Coronary artery (tissue), 2 donors: ENCODE measurements at regions not wholly inside any gene's neighbourhood (a gene's known extent, or its start where the extent isn't known, plus 50 kb on each side); places are given as distances from the start of the nearest gene placed in this dataset.

Experiments
- DNase-seq: peaks from one replicate; pipeline ENCODE4 v3.0.0-alpha.2; 2017; ENCODE audit warnings: low spot score
- H3K27ac ChIP-seq, 2 donors: fragments of 200-600 bp; sonication (generic); one replicate each; pipeline ENCODE4 v1.5.1; 2016 to 2019
- H3K4me3 ChIP-seq: fragments of 200-600 bp; sonication (generic); 2 replicates; pipeline ENCODE4 v1.5.1; 2016; ENCODE audit warnings: mild to moderate bottlenecking, moderate library complexity
- CTCF ChIP-seq: fragments of 200-600 bp; sonication (generic); IDR thresholded peaks from one replicate; pipeline ENCODE4 v1.5.1; 2019; ENCODE audit warnings: antibody characterized with exemption

- no peak for TF ChIP-seq CTCF
- no peak for DNase-seq
- no peak overlapping the region for H3K27ac ChIP-seq
- no peak overlapping the region for H3K4me3 ChIP-seq
Measured at GRCh38 chr2:6052649-6053048, 360.5 kb downstream of the SOX11 start.

DNA sequence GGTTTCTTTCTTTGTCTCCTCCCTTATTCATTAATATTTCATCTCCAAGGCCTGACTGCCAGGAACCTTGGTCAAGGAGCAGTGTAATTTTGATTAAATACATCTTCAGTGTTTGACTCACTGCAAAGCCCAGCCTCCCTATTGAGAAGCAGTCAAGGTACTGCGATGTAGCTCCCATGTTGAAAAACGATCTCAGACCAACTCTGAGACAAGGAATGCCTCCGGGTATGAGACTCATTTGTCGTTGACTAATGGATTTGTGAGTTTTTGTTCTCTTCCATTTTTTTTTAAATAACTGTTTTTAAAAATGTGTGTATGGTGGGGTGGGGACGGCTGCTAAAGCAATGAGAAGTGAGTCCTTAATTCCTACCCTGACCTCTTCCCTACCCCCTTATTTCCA is 361.6 kb downstream of the SOX11 start:
- no peak for DNase-seq
- TF ChIP-seq CTCF: no peak
- H3K4me3 ChIP-seq: no peak overlapping the region
- no peak overlapping the region for H3K27ac ChIP-seq

- Histone ChIP-seq H3K27ac (no peak overlapping the region), H3K4me3 (no peak overlapping the region)
- no peak for DNase-seq
- no peak for TF ChIP-seq CTCF
Measured at GRCh38 chr2:6054161-6054671, 362.0 kb downstream of the SOX11 start.

- no peak overlapping the region for H3K27ac ChIP-seq
- no peak for TF ChIP-seq CTCF
- DNase-seq: no peak
- H3K4me3 ChIP-seq: no peak overlapping the region
Measured at GRCh38 chr2:6060992-6061663, 368.9 kb downstream of the SOX11 start.

DNA sequence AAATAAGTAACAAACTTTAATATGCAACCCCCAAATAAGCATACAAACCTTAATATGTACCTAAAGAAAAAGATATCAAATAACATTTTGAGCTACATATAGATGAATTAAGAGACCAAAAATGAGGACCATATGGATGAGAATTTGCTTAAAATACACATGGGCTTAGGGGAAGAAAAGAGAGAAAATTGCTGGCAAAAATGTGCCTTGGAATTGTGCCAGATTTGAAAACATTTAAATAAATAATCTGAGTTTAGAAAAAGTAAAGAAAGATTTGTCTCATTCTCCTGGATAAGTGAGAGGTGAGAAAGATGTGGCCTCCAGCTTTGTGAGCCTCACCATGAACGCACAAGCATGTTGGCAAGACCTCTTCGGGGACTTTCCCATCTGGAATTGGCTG is 372.6 kb downstream of the SOX11 start:
- TF ChIP-seq CTCF: no peak
- Histone ChIP-seq H3K27ac (no peak overlapping the region), H3K4me3 (no peak overlapping the region)
- no peak for DNase-seq

DNA sequence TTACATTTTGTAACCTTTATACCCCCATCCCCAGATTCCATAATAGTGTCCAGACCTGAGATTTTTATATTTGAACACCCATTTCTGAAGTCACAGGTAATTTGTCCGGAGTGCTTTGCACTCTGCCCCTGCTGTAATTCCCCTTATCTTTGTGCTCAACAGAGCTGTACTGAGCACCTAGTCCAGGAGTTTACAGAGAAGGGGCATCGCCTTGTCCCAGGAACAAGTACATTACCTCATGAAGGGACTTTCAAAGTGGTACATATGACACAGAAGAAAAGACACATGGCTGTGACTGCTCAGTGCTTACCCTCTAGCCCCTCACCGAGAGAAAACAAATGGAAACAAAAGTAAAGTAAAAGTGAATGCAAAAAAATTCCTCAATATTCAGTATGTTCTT is 373.5 kb downstream of the SOX11 start:
- no peak for TF ChIP-seq CTCF
- no peak overlapping the region for H3K27ac ChIP-seq

DNA sequence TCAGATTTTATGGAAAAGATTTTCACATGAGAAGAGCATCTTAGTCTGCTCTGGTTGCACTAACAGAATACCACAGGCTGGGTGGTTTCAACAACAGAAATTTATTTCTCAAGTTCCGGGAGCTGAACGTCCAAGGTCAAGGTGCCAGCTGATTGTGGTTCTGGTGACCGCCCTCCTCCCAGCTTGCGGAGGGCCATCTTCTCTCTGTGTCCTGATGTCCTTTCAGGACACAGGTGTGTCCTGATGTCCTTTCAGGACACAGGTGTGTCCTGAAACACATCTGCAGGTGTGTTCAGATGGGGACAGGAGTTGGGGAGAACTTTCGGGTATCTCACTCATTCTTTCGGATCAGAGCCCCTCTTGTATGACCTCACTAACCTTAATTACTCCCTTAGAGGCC is 374.9 kb downstream of the SOX11 start:
- Histone ChIP-seq H3K27ac (no peak overlapping the region), H3K4me3 (no peak overlapping the region)
- no peak for TF ChIP-seq CTCF
- no peak for DNase-seq

More for the DNA sequence above, 373.5 kb downstream of the SOX11 start:
- no peak for DNase-seq
- no peak overlapping the region for H3K4me3 ChIP-seq
